ENCODE measurements at regions not wholly inside any gene's neighbourhood (a gene's known extent, or its start where the extent isn't known, plus 50 kb on each side); places are given as distances from the start of the nearest gene placed in this dataset.

DNA sequence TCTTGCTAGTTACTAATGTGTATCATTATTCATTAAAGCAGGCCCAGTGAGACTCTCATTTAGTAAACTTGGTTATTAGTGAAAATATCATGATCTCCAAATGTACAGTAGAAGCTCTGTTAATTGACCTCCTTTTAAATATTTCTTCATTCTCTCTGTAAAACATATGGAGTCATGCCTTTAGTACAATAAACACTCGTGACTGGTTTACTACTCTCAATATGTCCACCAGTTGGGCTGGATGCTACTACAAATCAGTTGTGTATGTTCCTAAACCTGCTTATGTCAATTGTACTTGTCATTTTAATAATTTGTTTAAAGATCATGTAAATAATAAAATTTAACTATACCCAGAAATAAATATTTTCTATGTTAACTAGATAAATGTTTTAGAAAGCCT is 68.6 kb upstream of the COMTD1 start:
- Histone ChIP-seq H3K27me3 (ENCODE audit: low read depth, low read length) (no peaks in the 10 kb centered on the region), H3K4me2 (ENCODE audit: low read length) (no peak overlapping the region), H3K9ac (ENCODE audit: low read length) (no peak overlapping the region), H3K36me3 (replicated peaks; ENCODE audit: low read depth, low read length) (no peaks in the 10 kb centered on the region), H4K20me1 (ENCODE audit: insufficient read depth, low read length) (no peaks in the 10 kb centered on the region), H3K27ac (ENCODE audit: low read length) (no peak overlapping the region), H3K4me1 (ENCODE audit: low read length) (no peaks in the 10 kb centered on the region), H2AFZ (ENCODE audit: low read depth, low read length) (no peak overlapping the region), H3K79me2 (ENCODE audit: low read length) (no peaks in the 10 kb centered on the region), H3K9me3 (ENCODE audit: insufficient read depth, low read length) (peaks cover 4% of the 10 kb centered on the region; the same call in 1 of the 2 replicates), H3K4me3 (ENCODE audit: low read length) (no peak overlapping the region)
- no peak for TF ChIP-seq EZH2phosphoT487 (IDR thresholded peaks at IDR 0.05; ENCODE audit: low read depth)
- TF ChIP-seq, protein P1, sequence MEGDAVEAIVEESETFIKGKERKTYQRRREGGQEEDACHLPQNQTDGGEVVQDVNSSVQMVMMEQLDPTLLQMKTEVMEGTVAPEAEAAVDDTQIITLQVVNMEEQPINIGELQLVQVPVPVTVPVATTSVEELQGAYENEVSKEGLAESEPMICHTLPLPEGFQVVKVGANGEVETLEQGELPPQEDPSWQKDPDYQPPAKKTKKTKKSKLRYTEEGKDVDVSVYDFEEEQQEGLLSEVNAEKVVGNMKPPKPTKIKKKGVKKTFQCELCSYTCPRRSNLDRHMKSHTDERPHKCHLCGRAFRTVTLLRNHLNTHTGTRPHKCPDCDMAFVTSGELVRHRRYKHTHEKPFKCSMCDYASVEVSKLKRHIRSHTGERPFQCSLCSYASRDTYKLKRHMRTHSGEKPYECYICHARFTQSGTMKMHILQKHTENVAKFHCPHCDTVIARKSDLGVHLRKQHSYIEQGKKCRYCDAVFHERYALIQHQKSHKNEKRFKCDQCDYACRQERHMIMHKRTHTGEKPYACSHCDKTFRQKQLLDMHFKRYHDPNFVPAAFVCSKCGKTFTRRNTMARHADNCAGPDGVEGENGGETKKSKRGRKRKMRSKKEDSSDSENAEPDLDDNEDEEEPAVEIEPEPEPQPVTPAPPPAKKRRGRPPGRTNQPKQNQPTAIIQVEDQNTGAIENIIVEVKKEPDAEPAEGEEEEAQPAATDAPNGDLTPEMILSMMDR (IDR thresholded peaks at IDR 0.05; ENCODE audit: low read depth, low read length): no peak

DNA sequence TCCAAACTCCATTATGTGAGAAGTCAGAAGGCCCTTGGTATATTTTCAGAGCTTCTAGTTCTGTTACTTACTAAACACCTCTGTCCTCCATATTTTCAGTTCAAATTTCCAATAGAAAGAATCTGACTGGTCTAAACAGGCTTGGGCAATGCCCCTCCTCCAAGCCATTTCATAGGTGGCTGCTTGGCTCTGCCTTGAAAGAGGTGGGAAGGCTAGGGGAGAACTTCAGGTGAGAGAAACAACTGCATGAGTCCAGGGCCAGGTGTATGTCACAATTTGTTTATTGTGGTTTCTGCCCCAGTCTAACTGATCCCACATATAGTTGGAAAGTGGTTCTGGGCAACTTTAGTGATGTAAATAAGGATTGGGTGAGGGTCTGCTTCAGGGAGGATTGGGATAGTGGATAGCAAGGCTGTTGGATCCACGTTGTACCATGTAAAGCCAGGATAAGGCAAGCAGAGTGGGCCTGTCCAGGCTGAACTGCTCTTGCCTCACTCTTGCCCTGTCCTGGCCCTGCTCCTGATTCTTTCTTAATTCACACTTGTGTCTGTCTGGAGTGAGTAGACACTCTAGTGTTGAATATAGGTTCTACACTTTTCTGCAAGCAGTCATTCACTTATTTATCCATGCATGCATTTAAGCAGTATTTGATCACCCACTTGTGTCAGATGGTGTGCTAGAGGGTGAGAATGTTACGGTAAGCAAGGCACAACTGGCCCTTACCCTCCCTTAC is 67.5 kb upstream of the COMTD1 start:
- Histone ChIP-seq H3K27ac (ENCODE audit: low read length) (no peak overlapping the region), H3K4me3 (ENCODE audit: low read length) (no peak overlapping the region), H3K27me3 (ENCODE audit: low read depth, low read length) (no peaks in the 10 kb centered on the region), H3K4me2 (ENCODE audit: low read length) (no peak overlapping the region), H3K9ac (ENCODE audit: low read length) (no peak overlapping the region), H3K4me1 (ENCODE audit: low read length) (no peaks in the 10 kb centered on the region), H4K20me1 (ENCODE audit: insufficient read depth, low read length) (no peaks in the 10 kb centered on the region), H3K79me2 (ENCODE audit: low read length) (no peaks in the 10 kb centered on the region), H3K36me3 (replicated peaks; ENCODE audit: low read depth, low read length) (no peaks in the 10 kb centered on the region), H3K9me3 (ENCODE audit: insufficient read depth, low read length) (peaks cover 4% of the 10 kb centered on the region; the same call in 1 of the 2 replicates), H2AFZ (ENCODE audit: low read depth, low read length) (no peak overlapping the region)
- TF ChIP-seq EZH2phosphoT487 (IDR thresholded peaks at IDR 0.05; ENCODE audit: low read depth): no peak
- TF ChIP-seq, protein P1 (IDR thresholded peaks at IDR 0.05; ENCODE audit: low read depth, low read length): no peak

DNA sequence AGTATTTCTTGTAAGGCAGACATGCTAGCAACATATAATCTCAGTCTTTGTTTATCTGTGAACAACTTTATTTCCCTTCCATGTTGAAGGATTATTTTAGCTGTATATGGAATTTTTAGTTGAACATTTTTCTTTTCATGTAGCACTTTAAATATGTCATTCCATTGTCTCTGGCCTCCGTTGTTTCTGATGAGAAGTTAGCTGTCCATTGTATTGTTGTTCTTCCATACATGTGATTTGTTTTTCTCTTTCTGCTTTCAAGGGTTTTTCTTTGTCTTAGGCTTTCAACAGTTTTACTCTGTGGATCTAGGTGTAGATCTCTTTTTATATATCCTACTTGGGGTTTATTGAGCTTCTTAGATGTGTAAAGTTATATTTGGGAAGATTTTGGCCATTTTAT is 66.3 kb upstream of the COMTD1 start:
- H3K4me3 ChIP-seq (ENCODE audit: low read length): no peak overlapping the region
- no peaks in the 10 kb centered on the region for H4K20me1 ChIP-seq (ENCODE audit: insufficient read depth, low read length)
- no peak overlapping the region for H2AFZ ChIP-seq (ENCODE audit: low read depth, low read length)
- no peaks in the 10 kb centered on the region for H3K36me3 ChIP-seq (replicated peaks; ENCODE audit: low read depth, low read length)
- peaks cover 4% of the 10 kb centered on the region; the same call in 1 of the 2 replicates for H3K9me3 ChIP-seq (ENCODE audit: insufficient read depth, low read length)
- H3K27ac ChIP-seq (ENCODE audit: low read length): no peak overlapping the region
- H3K27me3 ChIP-seq (ENCODE audit: low read depth, low read length): no peaks in the 10 kb centered on the region
- H3K4me2 ChIP-seq (ENCODE audit: low read length): no peak overlapping the region
- H3K79me2 ChIP-seq (ENCODE audit: low read length): no peaks in the 10 kb centered on the region
- TF ChIP-seq, protein P1 (IDR thresholded peaks at IDR 0.05; ENCODE audit: low read depth, low read length): no peak
- TF ChIP-seq EZH2phosphoT487 (IDR thresholded peaks at IDR 0.05; ENCODE audit: low read depth): no peak
- H3K9ac ChIP-seq (ENCODE audit: low read length): no peak overlapping the region
- no peaks in the 10 kb centered on the region for H3K4me1 ChIP-seq (ENCODE audit: low read length)

DNA sequence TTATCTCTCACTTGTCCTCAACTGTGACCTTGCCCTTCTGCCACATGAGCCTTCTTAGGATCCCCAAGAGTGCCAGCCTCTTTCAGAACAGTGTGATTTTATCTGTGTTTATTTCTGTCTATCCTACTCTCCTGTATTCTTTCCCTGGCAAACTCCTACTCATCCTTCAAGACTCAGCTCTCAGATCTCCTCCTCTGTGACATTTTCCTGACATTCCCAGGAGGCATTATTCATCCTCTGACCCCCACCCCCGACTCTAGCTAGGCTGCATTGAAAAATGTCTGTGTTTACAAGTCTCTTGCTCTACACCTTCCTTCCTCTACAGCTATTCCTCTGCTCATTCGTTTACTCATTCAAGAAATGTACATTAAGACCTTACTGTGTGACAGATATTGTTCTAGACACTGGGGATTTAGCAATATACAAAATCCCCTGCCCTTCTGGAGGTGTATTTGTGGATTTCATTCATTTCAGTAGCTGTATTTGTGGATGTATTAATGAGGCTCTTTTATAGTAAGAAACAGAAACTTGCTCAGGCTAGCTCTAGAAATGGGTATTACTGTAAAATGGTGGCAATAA is 61.4 kb upstream of the COMTD1 start:
- H3K79me2 ChIP-seq (ENCODE audit: low read length): no peaks in the 10 kb centered on the region
- no peak overlapping the region for H3K9ac ChIP-seq (ENCODE audit: low read length)
- no peaks in the 10 kb centered on the region for H3K4me1 ChIP-seq (ENCODE audit: low read length)
- H3K27ac ChIP-seq (ENCODE audit: low read length): no peak overlapping the region
- H4K20me1 ChIP-seq (ENCODE audit: insufficient read depth, low read length): no peaks in the 10 kb centered on the region
- TF ChIP-seq, protein P1 (IDR thresholded peaks at IDR 0.05; ENCODE audit: low read depth, low read length): no peak
- no peak for TF ChIP-seq EZH2phosphoT487 (IDR thresholded peaks at IDR 0.05; ENCODE audit: low read depth)
- H2AFZ ChIP-seq (ENCODE audit: low read depth, low read length): no peak overlapping the region
- no peak overlapping the region for H3K4me3 ChIP-seq (ENCODE audit: low read length)
- no peak overlapping the region for H3K4me2 ChIP-seq (ENCODE audit: low read length)
- peaks cover 23% of the 10 kb centered on the region for H3K27me3 ChIP-seq (ENCODE audit: low read depth, low read length)
- H3K36me3 ChIP-seq (replicated peaks; ENCODE audit: low read depth, low read length): no peaks in the 10 kb centered on the region
- no peaks in the 10 kb centered on the region for H3K9me3 ChIP-seq (ENCODE audit: insufficient read depth, low read length)

All from OCI-LY3 (cell line).